Tibial nerve (tissue), 3 donors: ENCODE measurements at regions not wholly inside any gene's neighbourhood (a gene's known extent, or its start where the extent isn't known, plus 50 kb on each side); places are given as distances from the start of the nearest gene placed in this dataset.

Experiments
- POLR2A ChIP-seq, 2 donors: fragments of 450-650 bp; IDR thresholded peaks; one replicate each; pipeline ENCODE4 v1.6.1; 2017; ENCODE audit warnings: antibody characterized with exemption in 2 of 2, mild to moderate bottlenecking in 2 of 2, moderate library complexity in 2 of 2
- TF ChIP-seq, protein P1 (sequence below), 5 experiments: fragments of 200-600 bp in 3 of 5; fragments of 450-650 bp in 2 of 5; sonication (generic) in 3 of 5; IDR thresholded peaks; one replicate each; pipeline ENCODE4 v1.5.1; 2016 to 2019; ENCODE audit warnings: antibody characterized with exemption in 5 of 5, mild to moderate bottlenecking in 3 of 5, moderate library complexity in 2 of 5

DNA sequence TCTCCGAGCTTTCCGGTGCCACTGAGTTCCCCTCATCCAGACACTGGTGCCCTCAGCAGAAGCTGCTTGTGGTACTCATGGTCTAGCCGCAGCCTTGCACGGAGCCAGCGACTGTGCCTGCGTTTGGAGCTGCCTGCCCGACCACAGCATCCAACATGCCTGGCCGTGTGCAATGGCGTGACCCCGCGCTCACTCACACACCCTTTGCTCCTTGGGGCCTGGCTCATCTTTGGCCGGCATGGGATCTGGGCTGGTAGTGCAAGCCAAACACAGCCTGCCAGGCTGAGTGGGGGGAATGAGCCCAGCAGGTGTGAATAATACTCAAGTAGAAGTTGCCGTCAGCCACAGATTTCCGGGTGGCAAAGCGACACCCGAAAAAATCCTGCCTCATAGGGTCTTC lies 1178.7 kb upstream of the GBE1 start:
- TF ChIP-seq POLR2A (IDR thresholded peaks at IDR 0.05) = no peak
- TF ChIP-seq, protein P1, sequence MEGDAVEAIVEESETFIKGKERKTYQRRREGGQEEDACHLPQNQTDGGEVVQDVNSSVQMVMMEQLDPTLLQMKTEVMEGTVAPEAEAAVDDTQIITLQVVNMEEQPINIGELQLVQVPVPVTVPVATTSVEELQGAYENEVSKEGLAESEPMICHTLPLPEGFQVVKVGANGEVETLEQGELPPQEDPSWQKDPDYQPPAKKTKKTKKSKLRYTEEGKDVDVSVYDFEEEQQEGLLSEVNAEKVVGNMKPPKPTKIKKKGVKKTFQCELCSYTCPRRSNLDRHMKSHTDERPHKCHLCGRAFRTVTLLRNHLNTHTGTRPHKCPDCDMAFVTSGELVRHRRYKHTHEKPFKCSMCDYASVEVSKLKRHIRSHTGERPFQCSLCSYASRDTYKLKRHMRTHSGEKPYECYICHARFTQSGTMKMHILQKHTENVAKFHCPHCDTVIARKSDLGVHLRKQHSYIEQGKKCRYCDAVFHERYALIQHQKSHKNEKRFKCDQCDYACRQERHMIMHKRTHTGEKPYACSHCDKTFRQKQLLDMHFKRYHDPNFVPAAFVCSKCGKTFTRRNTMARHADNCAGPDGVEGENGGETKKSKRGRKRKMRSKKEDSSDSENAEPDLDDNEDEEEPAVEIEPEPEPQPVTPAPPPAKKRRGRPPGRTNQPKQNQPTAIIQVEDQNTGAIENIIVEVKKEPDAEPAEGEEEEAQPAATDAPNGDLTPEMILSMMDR (IDR thresholded peaks at IDR 0.05) = no peak
